ENCODE measurements at regions not wholly inside any gene's neighbourhood (a gene's known extent, or its start where the extent isn't known, plus 50 kb on each side); places are given as distances from the start of the nearest gene placed in this dataset.

GRCh38 chr2:104473546-104473945 is 380.4 kb upstream of the POU3F3 start:
- DNase-seq (no peak), ATAC-seq (no peak)
- Histone ChIP-seq H3K36me3 (no peaks in the 10 kb centered on the region), H3K27ac (no peak overlapping the region), H3K27me3 (no peaks in the 10 kb centered on the region), H3K4me1 (peaks cover 0 to 8% (median 0%) of the 10 kb centered on the region in 4 donors), H3K9me3 (no peaks in the 10 kb centered on the region), H3K4me3 (no peak overlapping the region)
- 57% methylated on average over 2 of the region's 2 CpGs for WGBS (ENCODE audit: insufficient coverage, low coverage, low lambda C conversion rate, missing lambda C conversion rate)
- TF ChIP-seq CTCF (IDR thresholded peaks at IDR 0.05) (no peak), POLR2A (IDR thresholded peaks at IDR 0.05) (no peak)
- intact Hi-C loops (cut with DNase I), result no loop called here

- 79% methylated on average over 6 of the region's 6 CpGs for WGBS (ENCODE audit: insufficient coverage, low coverage, low lambda C conversion rate, missing lambda C conversion rate)
- H3K36me3 ChIP-seq, result no peaks in the 10 kb centered on the region
- H3K27me3 ChIP-seq, result no peaks in the 10 kb centered on the region
- no peak for TF ChIP-seq POLR2A (IDR thresholded peaks at IDR 0.05)
- no peak for TF ChIP-seq CTCF (IDR thresholded peaks at IDR 0.05)
- no peak overlapping the region for H3K4me3 ChIP-seq
- no peak overlapping the region for H3K27ac ChIP-seq
- H3K9me3 ChIP-seq, result no peaks in the 10 kb centered on the region
- DNase-seq, result no peak
- ATAC-seq, result no peak
- H3K4me1 ChIP-seq, result peaks cover 0 to 8% (median 0%) of the 10 kb centered on the region in 4 donors
- intact Hi-C loops (cut with DNase I), result no loop called here
Observed at GRCh38 chr2:104474716-104475115, 379.2 kb upstream of the POU3F3 start.

- no peak for TF ChIP-seq CTCF (IDR thresholded peaks at IDR 0.05)
- TF ChIP-seq POLR2A (IDR thresholded peaks at IDR 0.05), result no peak
- Histone ChIP-seq H3K4me3 (peak overlapping the region in 1 of 3 donors; percentile 46), H3K4me1 (peaks cover 0 to 8% (median 0%) of the 10 kb centered on the region in 4 donors), H3K9me3 (no peaks in the 10 kb centered on the region), H3K36me3 (no peaks in the 10 kb centered on the region), H3K27ac (peak overlapping the region in 1 of 3 donors; percentile 39), H3K27me3 (no peaks in the 10 kb centered on the region)
- WGBS (ENCODE audit: insufficient coverage, low coverage, low lambda C conversion rate, missing lambda C conversion rate), result 53% methylated on average over 3 of the region's 3 CpGs
- intact Hi-C loops (cut with DNase I), result no loop called here
- ATAC-seq (peak in 3 of 4 donors; percentile 38 to 65 (median 52)), DNase-seq (no peak)
Observed at GRCh38 chr2:104476075-104476474, 377.8 kb upstream of the POU3F3 start.

GRCh38 chr2:104476563-104476988 is 377.3 kb upstream of the POU3F3 start:
- H3K36me3 ChIP-seq, result no peaks in the 10 kb centered on the region

More at GRCh38 chr2:104476563-104476988, 377.3 kb upstream of the POU3F3 start:
- TF ChIP-seq CTCF (IDR thresholded peaks at IDR 0.05) (no peak), POLR2A (IDR thresholded peaks at IDR 0.05) (no peak)
- H3K27ac ChIP-seq, result peak overlapping the region in 1 of 3 donors; percentile 39
- DNase-seq (no peak), ATAC-seq (peak; percentile 20 to 52 (median 42))
- intact Hi-C loops (cut with DNase I), result no loop called here
- no peaks in the 10 kb centered on the region for H3K9me3 ChIP-seq
- peak overlapping the region; percentile 19 to 46 (median 27) for H3K4me3 ChIP-seq
- WGBS (ENCODE audit: insufficient coverage, low coverage, low lambda C conversion rate, missing lambda C conversion rate), result 17% methylated on average over 4 of the region's 4 CpGs
- peaks cover 0 to 9% (median 0%) of the 10 kb centered on the region in 4 donors for H3K4me1 ChIP-seq
- no peaks in the 10 kb centered on the region for H3K27me3 ChIP-seq
